Right renal cortex interstitium (tissue), 3 donors: ENCODE measurements at regions not wholly inside any gene's neighbourhood (a gene's known extent, or its start where the extent isn't known, plus 50 kb on each side); places are given as distances from the start of the nearest gene placed in this dataset.
"Not testable (repeated sequence)": the region's sequence is repeated elsewhere in the genome, so short reads cannot be mapped to it uniquely, and the experiment has no call there.

Source experiments
- DNase-seq, 3 donors: peaks; one replicate each; pipeline ENCODE4 v3.0.0-alpha.2; 2013; ENCODE audit warnings: low read depth in 3 of 3, low spot score in 2 of 3

GRCh38 chr2:2909086-2910035, 468.3 kb downstream of the EIPR1 start:
- DNase-seq = no peak

GRCh38 chr2:2906091-2906490, 471.5 kb downstream of the EIPR1 start:
- DNase-seq = no peak

GRCh38 chr2:2904721-2905350, 472.8 kb downstream of the EIPR1 start:
- DNase-seq = no peak

GRCh38 chr2:2902547-2903281, 474.9 kb downstream of the EIPR1 start:
- no peak for DNase-seq

GRCh38 chr2:2901384-2902345, 476.0 kb downstream of the EIPR1 start:
- DNase-seq = no peak

GRCh38 chr2:2899826-2900225, 477.8 kb downstream of the EIPR1 start:
- no peak for DNase-seq

- no peak for DNase-seq
Observed at GRCh38 chr2:2898744-2899143, 478.9 kb downstream of the EIPR1 start.

GRCh38 chr2:2896643-2897042, 481.0 kb downstream of the EIPR1 start:
- no peak for DNase-seq

GRCh38 chr2:2896011-2896410, 481.6 kb downstream of the EIPR1 start:
- DNase-seq = no peak

- not testable (repeated sequence) for DNase-seq
Observed at GRCh38 chr2:2894011-2894410, 483.6 kb downstream of the EIPR1 start.

GRCh38 chr2:2892892-2893291, 484.7 kb downstream of the EIPR1 start:
- DNase-seq = no peak

GRCh38 chr2:2892378-2892777, 485.2 kb downstream of the EIPR1 start:
- no peak for DNase-seq

- no peak for DNase-seq
Observed at GRCh38 chr2:2890901-2891300, 486.7 kb downstream of the EIPR1 start.

- no peak for DNase-seq
Observed at GRCh38 chr2:2890246-2890645, 487.4 kb downstream of the EIPR1 start.

- no peak for DNase-seq
Observed at GRCh38 chr2:2889646-2890045, 488.0 kb downstream of the EIPR1 start.

- DNase-seq = no peak
Observed at GRCh38 chr2:2889141-2889540, 488.5 kb downstream of the EIPR1 start.

- no peak for DNase-seq
Observed at GRCh38 chr2:2887772-2888387, 489.7 kb downstream of the EIPR1 start.

- DNase-seq = no peak
Observed at GRCh38 chr2:2886922-2887321, 490.7 kb downstream of the EIPR1 start.

- peak in 1 of 3 donors; percentile 20 for DNase-seq
Observed at GRCh38 chr2:2881499-2881898, 496.1 kb downstream of the EIPR1 start.

GRCh38 chr2:2880938-2881337, 496.7 kb downstream of the EIPR1 start:
- DNase-seq = no peak
